ENCODE measurements at regions not wholly inside any gene's neighbourhood (a gene's known extent, or its start where the extent isn't known, plus 50 kb on each side); places are given as distances from the start of the nearest gene placed in this dataset.

DNA sequence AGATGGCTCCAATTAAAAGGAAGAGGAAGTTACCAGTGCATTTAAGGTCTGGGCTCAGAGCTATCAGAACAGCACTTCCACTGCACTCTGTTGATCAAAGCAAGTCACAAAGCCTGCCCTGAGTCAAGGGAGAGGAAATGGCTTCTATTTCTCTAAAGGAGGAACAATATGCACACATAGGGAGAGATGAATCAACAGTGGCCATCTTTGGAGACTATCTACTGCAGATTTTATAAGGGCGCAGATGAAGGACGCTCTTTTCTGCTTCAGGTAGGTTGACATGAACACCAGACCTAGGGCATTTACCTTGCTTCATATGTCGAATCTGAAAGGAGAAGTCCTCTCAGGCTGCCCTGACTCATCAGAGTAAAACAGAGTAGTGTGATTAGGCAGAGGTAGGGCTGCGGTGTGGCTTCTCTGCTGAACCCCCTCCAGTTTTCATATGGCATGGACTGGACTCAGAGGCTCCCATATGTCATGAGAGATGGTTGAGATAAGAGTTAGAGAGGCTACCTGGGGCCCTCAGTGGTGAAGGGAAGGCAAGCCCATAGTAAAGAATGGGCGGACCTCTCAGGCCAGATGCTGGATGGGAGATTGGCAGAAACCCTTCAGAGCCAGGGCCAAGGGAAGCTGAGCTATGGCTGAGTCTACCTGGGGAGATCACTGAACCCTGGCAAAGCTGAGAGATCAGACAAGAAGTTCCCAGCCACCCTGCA, 84.4 kb downstream of the ARF6 start:
- TF ChIP-seq, protein P1, sequence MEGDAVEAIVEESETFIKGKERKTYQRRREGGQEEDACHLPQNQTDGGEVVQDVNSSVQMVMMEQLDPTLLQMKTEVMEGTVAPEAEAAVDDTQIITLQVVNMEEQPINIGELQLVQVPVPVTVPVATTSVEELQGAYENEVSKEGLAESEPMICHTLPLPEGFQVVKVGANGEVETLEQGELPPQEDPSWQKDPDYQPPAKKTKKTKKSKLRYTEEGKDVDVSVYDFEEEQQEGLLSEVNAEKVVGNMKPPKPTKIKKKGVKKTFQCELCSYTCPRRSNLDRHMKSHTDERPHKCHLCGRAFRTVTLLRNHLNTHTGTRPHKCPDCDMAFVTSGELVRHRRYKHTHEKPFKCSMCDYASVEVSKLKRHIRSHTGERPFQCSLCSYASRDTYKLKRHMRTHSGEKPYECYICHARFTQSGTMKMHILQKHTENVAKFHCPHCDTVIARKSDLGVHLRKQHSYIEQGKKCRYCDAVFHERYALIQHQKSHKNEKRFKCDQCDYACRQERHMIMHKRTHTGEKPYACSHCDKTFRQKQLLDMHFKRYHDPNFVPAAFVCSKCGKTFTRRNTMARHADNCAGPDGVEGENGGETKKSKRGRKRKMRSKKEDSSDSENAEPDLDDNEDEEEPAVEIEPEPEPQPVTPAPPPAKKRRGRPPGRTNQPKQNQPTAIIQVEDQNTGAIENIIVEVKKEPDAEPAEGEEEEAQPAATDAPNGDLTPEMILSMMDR (IDR thresholded peaks at IDR 0.05) = no peak
- peak in 1 of 4 donors; percentile 49 for TF ChIP-seq POLR2A (IDR thresholded peaks at IDR 0.05)

Measured in esophagus squamous epithelium (tissue), 4 donors.